Esophagus muscularis mucosa (tissue), 4 donors: ENCODE measurements at regions not wholly inside any gene's neighbourhood (a gene's known extent, or its start where the extent isn't known, plus 50 kb on each side); places are given as distances from the start of the nearest gene placed in this dataset.

Experiments used
- DNase-seq: peaks from one replicate; pipeline ENCODE4 v3.0.0-alpha.2; 2017; ENCODE audit errors: extremely low spot score
- H3K27ac ChIP-seq, 4 donors: fragments of 200-600 bp; sonication (generic); replicated peaks in 1 of 4; 1 replicate in 3 of 4; 2 replicates in 1 of 4; pipeline ENCODE4 v1.5.1; 2016 to 2019; ENCODE audit warnings: mild to moderate bottlenecking in 1 of 4
- H3K27me3 ChIP-seq, 4 donors: fragments of 200-600 bp; sonication (generic); one replicate each; pipeline versions ENCODE4 v1.5.1 to v1.6.0; 2016 to 2019
- H3K36me3 ChIP-seq, 4 donors: fragments of 200-600 bp; sonication (generic); one replicate each; pipeline ENCODE4 v1.5.1; 2016 to 2019
- H3K4me1 ChIP-seq, 4 donors: fragments of 200-600 bp; sonication (generic); one replicate each; pipeline ENCODE4 v1.5.1; 2016 to 2019
- H3K4me3 ChIP-seq, 4 donors: fragments of 200-600 bp; sonication (generic); 1 replicate in 2 of 4; 2 replicates in 2 of 4; pipeline ENCODE4 v1.5.1; 2016 to 2019; ENCODE audit warnings: mild to moderate bottlenecking in 4 of 4, moderate library complexity in 1 of 4
- H3K9me3 ChIP-seq, 4 donors: fragments of 200-600 bp; sonication (generic); 1 replicate in 3 of 4; 2 replicates in 1 of 4; pipeline ENCODE4 v1.5.1; 2016 to 2019
- EP300 ChIP-seq: sonication (generic); formaldehyde crosslinking; IDR thresholded peaks from one replicate; pipeline ENCODE4 v1.6.1; 2017; ENCODE audit warnings: antibody characterized with exemption
- POLR2A ChIP-seq: fragments of 450-650 bp; IDR thresholded peaks from one replicate; pipeline ENCODE4 v1.6.1; 2017; ENCODE audit warnings: antibody characterized with exemption, moderate library complexity, mild to moderate bottlenecking, low read depth
- POLR2AphosphoS5 ChIP-seq, 2 donors: sonication (generic); formaldehyde crosslinking; IDR thresholded peaks; one replicate each; pipeline ENCODE4 v1.6.1; 2017; ENCODE audit warnings: antibody characterized with exemption in 2 of 2
- WGBS: methylation state at CpG from one replicate; pipeline ENCODE4 v1.1.5; 2018; 5-methylcytosine and 5-hydroxymethylcytosine counted together
- intact Hi-C: fragments of 100-400 bp; cut with DNase I; formaldehyde crosslinking; loops from one replicate; pipeline ENCODE4 v1.15.1; 2023
- TF ChIP-seq, protein P1 (sequence below), 3 experiments: fragments of 200-600 bp in 2 of 3; fragments of 450-650 bp in 1 of 3; sonication (generic) in 2 of 3; IDR thresholded peaks; one replicate each; pipeline ENCODE4 v1.5.1; 2017 to 2019; ENCODE audit warnings: antibody characterized with exemption in 3 of 3, mild to moderate bottlenecking in 2 of 3, moderate library complexity in 1 of 3

DNA sequence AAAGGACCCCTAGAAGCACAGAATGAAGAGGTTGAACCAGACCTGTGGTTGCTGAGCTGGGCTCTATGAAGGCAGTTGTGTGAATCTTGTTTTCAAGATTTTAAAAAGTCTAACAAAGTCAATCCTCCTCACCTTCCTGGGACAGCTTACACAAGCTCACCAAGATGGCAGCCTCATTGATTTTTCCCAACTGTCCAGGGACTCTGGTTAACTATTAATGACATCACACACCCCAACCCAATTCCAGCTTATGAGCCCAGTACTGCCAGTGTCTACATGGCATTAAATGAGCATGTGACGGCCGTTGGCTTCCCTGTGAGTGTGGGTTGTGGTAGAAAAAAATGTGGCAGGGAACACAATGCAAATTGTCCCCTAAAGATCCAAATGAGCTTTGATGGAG, 137.0 kb downstream of the CHST1 start:
- peaks cover 0 to 42% (median 0%) of the 10 kb centered on the region in 4 donors for H3K27me3 ChIP-seq

DNA sequence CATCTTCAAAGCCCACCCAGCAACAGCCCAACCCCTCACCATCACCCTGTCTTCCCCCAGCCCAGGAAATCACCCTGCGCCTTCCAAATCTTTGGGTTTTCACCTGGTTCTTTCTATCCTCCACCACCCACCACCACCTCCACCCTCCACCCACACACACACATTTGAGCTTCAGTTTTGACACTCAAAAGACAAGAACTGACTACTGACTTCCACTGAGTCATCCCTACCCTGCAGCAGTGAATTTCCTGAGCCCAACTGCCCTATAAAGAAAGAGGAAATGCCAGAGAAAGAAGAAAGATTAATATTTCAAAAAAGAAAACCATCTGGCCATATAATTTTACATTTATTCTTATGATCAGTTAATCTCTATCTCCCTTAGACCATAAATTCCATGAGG, 137.5 kb downstream of the CHST1 start:
- Histone ChIP-seq H3K36me3 (no peaks in the 10 kb centered on the region), H3K27ac (no peak overlapping the region), H3K4me3 (no peak overlapping the region), H3K9me3 (peaks cover 0 to 3% (median 0%) of the 10 kb centered on the region in 4 donors), H3K4me1 (no peaks in the 10 kb centered on the region), H3K27me3 (peaks cover 0 to 36% (median 0%) of the 10 kb centered on the region in 4 donors)
- WGBS, result 100% methylated on average over 1 of the region's 1 CpG
- TF ChIP-seq, protein P1, sequence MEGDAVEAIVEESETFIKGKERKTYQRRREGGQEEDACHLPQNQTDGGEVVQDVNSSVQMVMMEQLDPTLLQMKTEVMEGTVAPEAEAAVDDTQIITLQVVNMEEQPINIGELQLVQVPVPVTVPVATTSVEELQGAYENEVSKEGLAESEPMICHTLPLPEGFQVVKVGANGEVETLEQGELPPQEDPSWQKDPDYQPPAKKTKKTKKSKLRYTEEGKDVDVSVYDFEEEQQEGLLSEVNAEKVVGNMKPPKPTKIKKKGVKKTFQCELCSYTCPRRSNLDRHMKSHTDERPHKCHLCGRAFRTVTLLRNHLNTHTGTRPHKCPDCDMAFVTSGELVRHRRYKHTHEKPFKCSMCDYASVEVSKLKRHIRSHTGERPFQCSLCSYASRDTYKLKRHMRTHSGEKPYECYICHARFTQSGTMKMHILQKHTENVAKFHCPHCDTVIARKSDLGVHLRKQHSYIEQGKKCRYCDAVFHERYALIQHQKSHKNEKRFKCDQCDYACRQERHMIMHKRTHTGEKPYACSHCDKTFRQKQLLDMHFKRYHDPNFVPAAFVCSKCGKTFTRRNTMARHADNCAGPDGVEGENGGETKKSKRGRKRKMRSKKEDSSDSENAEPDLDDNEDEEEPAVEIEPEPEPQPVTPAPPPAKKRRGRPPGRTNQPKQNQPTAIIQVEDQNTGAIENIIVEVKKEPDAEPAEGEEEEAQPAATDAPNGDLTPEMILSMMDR (IDR thresholded peaks at IDR 0.05), result no peak
- TF ChIP-seq POLR2A (no peak), POLR2AphosphoS5 (IDR thresholded peaks at IDR 0.05) (no peak), EP300 (no peak)
- intact Hi-C loops, result no loop called here
- no peak for DNase-seq

More for the DNA sequence above, 137.0 kb downstream of the CHST1 start:
- Histone ChIP-seq H3K4me1 (no peaks in the 10 kb centered on the region), H3K27ac (no peak overlapping the region), H3K4me3 (no peak overlapping the region), H3K36me3 (no peaks in the 10 kb centered on the region), H3K9me3 (no peaks in the 10 kb centered on the region)
- no peak for TF ChIP-seq POLR2A
- TF ChIP-seq, protein P1 (IDR thresholded peaks at IDR 0.05), result no peak
- TF ChIP-seq POLR2AphosphoS5 (IDR thresholded peaks at IDR 0.05), result no peak
- TF ChIP-seq EP300, result no peak
- no peak for DNase-seq
- WGBS, result 93% methylated on average over 2 of the region's 2 CpGs
- intact Hi-C loops, result no loop called here

DNA sequence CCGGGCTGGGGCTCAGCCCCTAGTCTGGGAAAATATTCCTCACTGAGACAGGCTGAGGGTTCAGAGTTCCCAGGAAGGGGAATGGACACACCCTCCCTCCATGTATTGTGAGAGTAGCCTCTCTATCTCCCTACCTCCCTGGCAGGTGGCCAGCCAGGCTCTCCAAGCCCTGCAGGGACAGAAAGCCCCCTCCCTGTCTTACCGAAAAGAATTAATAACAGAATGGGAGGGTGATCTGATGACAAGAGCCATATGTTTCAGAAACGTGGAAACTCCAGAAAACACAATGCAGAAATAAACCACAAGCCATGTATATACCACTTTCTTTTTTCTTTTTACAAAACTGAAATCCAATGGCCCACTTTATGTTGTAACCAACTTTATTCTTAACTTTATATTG, 140.0 kb downstream of the CHST1 start:
- H3K9me3 ChIP-seq, result peaks cover 0 to 4% (median 0%) of the 10 kb centered on the region in 4 donors
- H3K36me3 ChIP-seq, result no peaks in the 10 kb centered on the region
- no peak overlapping the region for H3K27ac ChIP-seq
- H3K27me3 ChIP-seq, result peaks cover 0 to 22% (median 0%) of the 10 kb centered on the region in 4 donors
- no peak for DNase-seq
- no peak overlapping the region for H3K4me3 ChIP-seq
- no peaks in the 10 kb centered on the region for H3K4me1 ChIP-seq
- TF ChIP-seq, protein P1 (IDR thresholded peaks at IDR 0.05), result no peak
- TF ChIP-seq EP300, result no peak
- TF ChIP-seq POLR2A, result no peak
- TF ChIP-seq POLR2AphosphoS5 (IDR thresholded peaks at IDR 0.05), result no peak
- intact Hi-C loops, result no loop called here
- 50% methylated on average over 3 of the region's 3 CpGs for WGBS

DNA sequence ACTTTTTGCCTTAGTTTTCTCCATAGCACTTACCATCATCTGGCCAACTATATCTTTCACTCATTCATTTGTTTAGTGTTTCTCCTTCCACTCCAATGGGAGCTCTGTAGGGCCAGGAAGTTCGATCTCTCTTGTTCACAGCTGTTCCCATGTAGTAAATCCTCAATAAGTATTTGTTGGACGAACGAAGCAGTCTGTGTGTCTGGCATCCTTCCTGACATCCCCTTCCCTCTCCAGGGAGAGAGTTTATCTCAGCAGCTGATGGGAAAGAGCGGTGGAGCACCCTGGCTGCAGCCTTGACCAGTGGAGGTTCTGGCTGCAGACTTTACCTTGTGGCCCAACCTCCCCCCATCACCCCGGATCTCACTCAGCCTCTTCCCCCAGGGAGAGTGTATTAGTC, 141.7 kb downstream of the CHST1 start:
- Histone ChIP-seq H3K27ac (no peak overlapping the region), H3K9me3 (peaks cover 0 to 4% (median 0%) of the 10 kb centered on the region in 4 donors), H3K36me3 (no peaks in the 10 kb centered on the region), H3K4me3 (no peak overlapping the region), H3K27me3 (peaks cover 0 to 11% (median 0%) of the 10 kb centered on the region in 4 donors), H3K4me1 (no peaks in the 10 kb centered on the region)
- intact Hi-C loops, result no loop called here
- DNase-seq, result no peak
- 54% methylated on average over 5 of the region's 5 CpGs for WGBS
- TF ChIP-seq POLR2A (no peak), POLR2AphosphoS5 (IDR thresholded peaks at IDR 0.05) (no peak), EP300 (no peak)
- TF ChIP-seq, protein P1 (IDR thresholded peaks at IDR 0.05), result no peak
